Mucosa of rectum (tissue), 2 donors: ENCODE measurements at regions not wholly inside any gene's neighbourhood (a gene's known extent, or its start where the extent isn't known, plus 50 kb on each side); places are given as distances from the start of the nearest gene placed in this dataset.

ENCODE experiments used
- H3K27ac ChIP-seq, 2 donors: one replicate each; pipeline ENCODE4 v1.7.0; 2013; ENCODE audit warnings: inconsistent platforms in 2 of 2, low read depth in 2 of 2, low read length in 2 of 2
- H3K27me3 ChIP-seq, 2 donors: one replicate each; pipeline ENCODE4 v1.7.0; 2013; ENCODE audit warnings: low read length in 2 of 2; ENCODE audit not compliant: control insufficient read depth in 2 of 2, insufficient read depth in 2 of 2
- H3K36me3 ChIP-seq, 2 donors: one replicate each; pipeline ENCODE4 v1.7.0; 2013; ENCODE audit warnings: low read length in 2 of 2; ENCODE audit not compliant: control insufficient read depth in 2 of 2, insufficient read depth in 2 of 2
- H3K4me1 ChIP-seq, 2 donors: one replicate each; pipeline ENCODE4 v1.7.0; 2013; ENCODE audit warnings: low read length in 2 of 2, mild to moderate bottlenecking in 1 of 2; ENCODE audit not compliant: control insufficient read depth in 2 of 2, insufficient read depth in 2 of 2
- H3K4me3 ChIP-seq, 2 donors: one replicate each; pipeline ENCODE4 v1.7.0; 2013; ENCODE audit warnings: low read length in 2 of 2
- H3K9ac ChIP-seq, 2 donors: one replicate each; pipeline ENCODE4 v1.7.0; 2013; ENCODE audit warnings: low read length in 2 of 2, low read depth in 1 of 2, mild to moderate bottlenecking in 1 of 2
- H3K9me3 ChIP-seq, 2 donors: one replicate each; pipeline ENCODE4 v1.7.0; 2013; ENCODE audit warnings: low read length in 2 of 2; ENCODE audit not compliant: control insufficient read depth in 2 of 2
- donor health status: healthy.
- donor health status: Normal muscosa, but diverticular disease.

DNA sequence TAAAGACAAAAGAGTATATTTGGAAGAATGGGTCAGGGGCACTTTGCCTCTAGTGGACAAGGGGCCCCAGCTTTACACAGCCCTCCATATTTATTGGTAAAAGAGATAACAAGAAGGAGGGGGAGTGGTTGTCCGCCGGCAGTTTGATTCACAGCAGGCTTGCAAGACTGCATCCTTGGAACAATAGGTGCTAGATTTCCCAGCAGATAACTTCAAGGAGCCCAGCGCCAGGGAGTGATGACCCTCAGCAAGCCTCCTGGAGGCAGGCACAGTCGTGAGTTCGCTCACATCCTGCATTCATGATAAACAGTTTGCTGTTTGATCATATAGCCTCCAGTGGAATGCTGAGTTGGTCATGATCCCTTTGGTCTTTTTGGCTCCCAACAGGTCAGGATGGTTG is 67.8 kb upstream of the INCENP start:
- H3K36me3 ChIP-seq = no peaks in the 10 kb centered on the region
- H3K4me1 ChIP-seq = peaks cover 0 to 7% of the 10 kb centered on the region in 2 donors
- no peaks in the 10 kb centered on the region for H3K27me3 ChIP-seq
- no peak overlapping the region for H3K27ac ChIP-seq
- H3K9ac ChIP-seq = no peak overlapping the region
- H3K9me3 ChIP-seq = no peaks in the 10 kb centered on the region
- H3K4me3 ChIP-seq = no peak overlapping the region

DNA sequence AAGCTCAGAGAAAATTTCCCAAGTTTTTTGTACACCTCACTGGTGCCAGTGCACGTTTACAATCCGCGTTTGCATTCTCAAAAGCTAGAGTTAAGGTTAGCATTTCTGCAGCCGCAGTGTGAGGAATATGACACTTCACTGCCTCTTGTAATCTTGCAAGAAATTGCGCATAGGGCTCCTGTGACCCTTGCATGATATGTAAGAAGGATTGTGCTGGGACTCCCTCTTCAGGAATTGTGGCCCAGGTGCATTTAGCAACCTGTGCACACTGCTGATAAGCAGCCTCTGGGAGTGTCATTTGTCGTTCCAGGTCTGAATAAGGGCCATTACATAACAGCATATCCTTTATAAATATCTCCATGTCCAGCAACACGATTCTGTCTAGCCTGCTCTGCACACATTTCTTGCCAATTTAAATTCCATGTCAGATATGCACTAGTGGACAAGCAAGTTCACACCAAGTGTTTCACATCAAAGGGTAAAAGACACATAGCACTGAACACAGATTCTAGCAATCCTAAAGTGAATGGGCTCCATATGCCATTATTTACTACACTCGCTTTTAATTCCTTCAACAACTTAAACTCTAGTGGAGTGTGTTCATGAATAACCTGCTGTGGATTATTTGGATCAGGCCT is 69.2 kb upstream of the INCENP start:
- Histone ChIP-seq H3K9ac (no peak overlapping the region), H3K9me3 (no peaks in the 10 kb centered on the region), H3K36me3 (no peaks in the 10 kb centered on the region), H3K27ac (no peak overlapping the region), H3K4me1 (peaks cover 0 to 7% of the 10 kb centered on the region in 2 donors), H3K4me3 (no peak overlapping the region), H3K27me3 (no peaks in the 10 kb centered on the region)

DNA sequence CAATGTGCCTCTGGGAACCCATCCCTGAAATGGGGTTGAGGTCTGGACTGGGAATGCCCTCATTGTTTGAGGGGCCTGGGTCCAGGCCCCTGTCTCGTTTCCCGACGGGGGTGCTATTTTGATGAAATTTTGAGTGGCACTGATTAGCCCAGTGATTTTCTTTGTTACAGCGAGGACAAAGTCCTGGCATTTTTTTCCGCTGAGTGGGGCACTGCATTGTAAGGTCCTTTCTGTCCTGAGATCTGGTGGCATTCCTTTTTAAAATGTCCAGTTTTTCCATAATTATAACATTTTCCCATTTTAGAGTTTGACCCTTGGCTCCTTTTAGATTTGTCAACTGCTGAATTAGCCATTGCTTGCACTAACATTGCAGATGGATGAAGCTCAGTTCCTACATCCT is 69.7 kb upstream of the INCENP start:
- Histone ChIP-seq H3K4me1 (peaks cover 0 to 7% of the 10 kb centered on the region in 2 donors), H3K36me3 (no peaks in the 10 kb centered on the region), H3K9me3 (no peaks in the 10 kb centered on the region), H3K4me3 (no peak overlapping the region), H3K27me3 (no peaks in the 10 kb centered on the region), H3K9ac (no peak overlapping the region), H3K27ac (no peak overlapping the region)

DNA sequence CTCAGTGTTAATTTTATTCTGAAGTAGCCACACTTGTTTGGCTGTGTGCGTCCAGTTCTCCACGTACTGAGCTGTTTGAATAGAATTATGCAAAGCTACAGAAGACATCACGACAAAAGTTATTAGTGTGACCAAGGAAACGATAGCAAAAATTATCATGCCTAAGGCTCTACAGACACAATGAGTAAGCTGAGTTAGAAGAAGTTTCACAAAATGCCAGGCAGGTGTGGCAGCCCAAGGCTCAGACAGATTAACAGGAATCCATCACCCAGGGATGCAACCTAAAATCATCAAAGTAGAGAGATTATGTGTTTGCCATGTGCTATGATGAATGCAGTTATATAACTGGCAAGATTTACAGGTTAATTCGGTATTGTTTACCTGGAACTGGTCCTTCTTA is 73.1 kb upstream of the INCENP start:
- Histone ChIP-seq H3K27me3 (no peaks in the 10 kb centered on the region), H3K9ac (no peak overlapping the region), H3K27ac (no peak overlapping the region), H3K4me1 (peaks cover 9 to 24% of the 10 kb centered on the region in 2 donors), H3K9me3 (no peaks in the 10 kb centered on the region), H3K4me3 (no peak overlapping the region), H3K36me3 (no peaks in the 10 kb centered on the region)

DNA sequence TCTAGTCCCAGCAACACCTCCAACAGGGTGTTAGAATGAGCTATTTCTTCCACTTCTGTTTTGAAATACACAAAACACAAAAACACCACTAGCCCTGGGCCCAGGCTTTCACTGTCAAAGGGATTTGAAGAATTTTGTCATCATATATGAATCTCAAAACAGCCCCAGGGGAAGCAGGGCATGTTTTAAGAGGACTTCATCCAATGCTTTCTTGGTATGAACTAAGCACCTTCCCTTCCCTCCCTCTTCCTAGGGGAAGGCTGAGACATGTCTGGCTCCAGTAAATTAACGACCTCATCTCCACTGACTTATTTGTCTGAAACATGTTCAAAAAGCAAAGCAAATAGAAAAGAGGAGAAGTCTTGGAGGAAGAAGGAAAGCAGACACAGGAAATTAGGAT is 75.7 kb upstream of the INCENP start:
- Histone ChIP-seq H3K27ac (peak overlapping the region; percentile 90 to 97), H3K4me1 (peaks cover 24 to 41% of the 10 kb centered on the region in 2 donors), H3K9ac (no peak overlapping the region), H3K27me3 (no peaks in the 10 kb centered on the region), H3K4me3 (no peak overlapping the region), H3K36me3 (no peaks in the 10 kb centered on the region), H3K9me3 (no peaks in the 10 kb centered on the region)

DNA sequence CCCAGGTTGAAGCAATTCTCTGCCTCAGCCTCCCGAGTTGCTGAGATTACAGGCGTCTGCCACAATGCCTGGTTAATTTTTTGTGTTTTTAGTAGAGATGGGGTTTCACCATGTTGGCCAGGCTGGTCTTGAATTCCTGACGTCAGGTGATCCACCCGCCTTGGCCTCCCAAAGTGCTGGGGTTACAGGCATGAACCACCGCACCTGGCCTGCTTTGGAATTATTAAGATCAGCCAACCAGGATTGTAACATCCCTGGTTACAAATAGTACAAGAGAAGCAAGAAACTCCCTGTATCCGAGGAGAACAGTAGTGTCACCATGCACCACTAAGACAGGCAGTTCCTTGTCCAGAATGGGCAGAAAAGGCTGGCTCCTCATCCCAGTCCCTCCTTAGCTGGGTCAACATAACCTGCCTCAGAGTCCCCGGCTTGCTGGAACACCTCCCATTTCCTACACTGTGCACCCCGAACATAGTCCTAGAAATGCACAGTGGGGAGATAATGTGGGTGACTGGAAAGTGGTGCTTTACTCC is 77.2 kb upstream of the INCENP start:
- Histone ChIP-seq H3K4me1 (peaks cover 33 to 50% of the 10 kb centered on the region in 2 donors), H3K9ac (peak overlapping the region; percentile 14 to 70), H3K9me3 (no peaks in the 10 kb centered on the region), H3K27me3 (no peaks in the 10 kb centered on the region), H3K4me3 (peak overlapping the region; percentile 29 to 41), H3K36me3 (no peaks in the 10 kb centered on the region), H3K27ac (peak overlapping the region; percentile 90 to 97)

DNA sequence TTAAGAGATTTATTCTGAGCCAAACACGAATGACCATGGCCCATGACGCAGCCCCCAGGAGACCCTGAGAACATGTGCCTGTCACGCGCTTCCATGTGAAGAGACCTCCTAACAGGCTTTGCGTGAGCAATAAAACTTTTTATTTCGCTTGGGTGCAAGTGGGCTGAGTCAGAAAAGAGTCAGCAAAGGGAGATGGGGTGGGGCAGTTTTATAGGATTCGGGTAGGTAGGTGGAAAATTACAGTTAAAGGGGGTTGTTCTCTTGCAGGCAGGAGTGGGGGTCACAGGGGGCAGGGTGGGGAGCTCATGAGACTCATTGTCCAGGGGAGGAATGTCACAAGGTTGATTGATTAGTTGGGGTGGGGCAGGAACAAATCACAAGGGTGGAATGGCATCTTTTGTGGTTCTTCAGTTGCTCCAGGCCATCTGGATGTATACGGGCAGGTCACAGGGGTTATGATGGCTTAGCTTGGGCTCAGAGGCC is 77.2 kb upstream of the FTH1 start:
- no peaks in the 10 kb centered on the region for H3K9me3 ChIP-seq
- peaks cover 39 to 58% of the 10 kb centered on the region in 2 donors for H3K4me1 ChIP-seq
- peak overlapping the region; percentile 90 to 97 for H3K27ac ChIP-seq
- no peaks in the 10 kb centered on the region for H3K27me3 ChIP-seq
- H3K9ac ChIP-seq = peak overlapping the region in 1 of 2 donors; percentile 63
- no peaks in the 10 kb centered on the region for H3K36me3 ChIP-seq
- H3K4me3 ChIP-seq = peak overlapping the region in 1 of 2 donors; percentile 22

DNA sequence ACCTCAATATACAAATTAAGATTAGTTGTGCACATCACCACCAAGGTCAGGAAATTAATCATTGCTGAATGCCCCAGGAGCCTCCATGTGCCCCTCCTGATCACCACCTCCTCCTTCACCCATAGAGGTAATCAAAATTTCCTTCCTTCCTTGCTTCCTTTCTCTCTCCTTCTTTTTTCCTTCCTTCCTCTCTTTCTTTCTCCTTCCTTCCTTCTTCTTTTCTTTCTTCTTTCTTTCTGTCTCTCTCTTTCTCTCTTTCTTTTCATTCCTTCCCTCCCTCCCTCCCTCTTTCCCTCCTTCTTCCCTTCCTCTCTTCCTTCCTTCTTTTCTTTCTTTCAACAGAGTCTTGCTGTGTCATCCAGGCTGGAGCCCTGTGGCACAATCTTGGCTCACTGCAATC is 67.9 kb upstream of the FTH1 start:
- H3K27me3 ChIP-seq = no peaks in the 10 kb centered on the region
- no peak overlapping the region for H3K27ac ChIP-seq
- no peaks in the 10 kb centered on the region for H3K9me3 ChIP-seq
- no peaks in the 10 kb centered on the region for H3K36me3 ChIP-seq
- no peak overlapping the region for H3K4me3 ChIP-seq
- H3K4me1 ChIP-seq = no peaks in the 10 kb centered on the region
- no peak overlapping the region for H3K9ac ChIP-seq

DNA sequence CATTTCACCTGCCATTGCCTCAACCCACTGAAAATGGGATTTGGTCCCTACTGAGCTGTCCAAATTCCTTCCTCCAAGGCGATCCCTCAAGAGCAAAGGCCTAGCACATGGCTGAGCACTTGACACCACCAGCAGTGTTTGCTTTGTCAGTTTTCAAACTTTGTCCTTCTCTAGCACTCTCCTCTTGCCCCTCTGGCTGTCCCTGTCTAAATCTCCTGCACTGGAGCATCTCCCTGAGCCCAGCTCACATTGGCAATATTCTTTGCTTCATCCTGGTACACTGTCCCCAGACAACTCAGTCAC is 66.6 kb upstream of the FTH1 start:
- Histone ChIP-seq H3K9me3 (no peaks in the 10 kb centered on the region), H3K27me3 (no peaks in the 10 kb centered on the region), H3K36me3 (no peaks in the 10 kb centered on the region), H3K27ac (no peak overlapping the region), H3K9ac (no peak overlapping the region), H3K4me1 (no peaks in the 10 kb centered on the region), H3K4me3 (no peak overlapping the region)

DNA sequence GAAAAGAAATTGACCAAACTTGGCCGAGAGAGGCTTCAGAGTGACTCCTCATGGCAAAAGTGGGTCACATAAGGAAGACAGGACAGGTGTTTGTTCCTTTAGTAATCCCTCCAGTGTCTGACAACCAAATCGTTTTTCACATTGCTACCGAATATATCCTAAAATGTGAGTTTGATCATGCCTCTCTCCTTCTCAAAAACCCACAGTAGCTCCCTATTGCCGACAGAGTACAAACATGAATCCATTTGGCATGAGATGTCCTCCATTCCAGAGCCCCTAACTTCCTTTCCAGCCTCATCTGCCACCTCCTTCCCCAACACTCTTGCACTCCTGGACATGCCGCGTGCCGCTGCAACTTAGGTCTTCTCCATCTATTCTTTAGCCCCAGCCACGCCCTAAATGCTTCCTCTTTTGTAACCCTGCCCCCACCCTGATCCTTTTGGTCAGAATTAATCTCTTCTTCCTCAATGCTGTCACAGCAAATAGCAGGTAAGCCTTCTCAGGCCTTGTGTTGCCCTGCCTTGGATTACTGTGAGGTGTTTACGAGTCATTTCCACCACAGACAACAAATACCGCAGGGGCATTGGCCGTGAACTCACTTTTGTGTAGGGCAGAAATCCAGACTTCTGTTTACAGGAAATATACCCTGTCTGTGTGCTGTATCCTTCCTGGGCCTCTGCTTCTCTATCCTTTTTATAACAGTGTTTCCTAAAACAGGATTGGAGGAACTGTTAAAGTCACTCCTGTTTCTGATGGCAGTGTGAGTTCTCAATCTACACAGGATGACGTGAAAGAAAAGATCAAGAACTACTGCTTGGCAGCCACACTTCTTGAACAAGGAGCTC is 66.0 kb upstream of the FTH1 start:
- Histone ChIP-seq H3K4me3 (no peak overlapping the region), H3K4me1 (no peaks in the 10 kb centered on the region), H3K9me3 (no peaks in the 10 kb centered on the region), H3K27me3 (no peaks in the 10 kb centered on the region), H3K27ac (no peak overlapping the region), H3K36me3 (no peaks in the 10 kb centered on the region), H3K9ac (no peak overlapping the region)
